ENCODE measurements at regions not wholly inside any gene's neighbourhood (a gene's known extent, or its start where the extent isn't known, plus 50 kb on each side); places are given as distances from the start of the nearest gene placed in this dataset.

DNA sequence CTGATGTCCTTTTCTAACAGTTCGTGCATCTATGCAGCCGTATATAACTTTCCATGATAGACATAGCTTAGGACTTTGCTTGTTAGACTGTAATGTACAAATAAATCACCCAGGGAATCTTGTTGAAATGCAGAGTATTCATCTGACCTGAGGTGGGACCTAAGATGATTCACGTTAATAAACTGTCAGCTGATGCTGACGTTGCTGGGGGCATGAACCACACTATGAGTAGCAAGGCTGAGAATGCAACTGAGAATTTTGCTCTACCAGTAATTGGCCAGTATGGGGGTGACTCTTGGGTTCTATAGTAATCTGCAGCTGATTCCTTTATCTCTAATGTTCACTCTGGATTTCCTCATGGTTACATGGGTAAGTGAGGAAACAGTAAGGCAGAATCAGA is 130.1 kb upstream of the MALRD1 start:
- TF ChIP-seq, protein P1, sequence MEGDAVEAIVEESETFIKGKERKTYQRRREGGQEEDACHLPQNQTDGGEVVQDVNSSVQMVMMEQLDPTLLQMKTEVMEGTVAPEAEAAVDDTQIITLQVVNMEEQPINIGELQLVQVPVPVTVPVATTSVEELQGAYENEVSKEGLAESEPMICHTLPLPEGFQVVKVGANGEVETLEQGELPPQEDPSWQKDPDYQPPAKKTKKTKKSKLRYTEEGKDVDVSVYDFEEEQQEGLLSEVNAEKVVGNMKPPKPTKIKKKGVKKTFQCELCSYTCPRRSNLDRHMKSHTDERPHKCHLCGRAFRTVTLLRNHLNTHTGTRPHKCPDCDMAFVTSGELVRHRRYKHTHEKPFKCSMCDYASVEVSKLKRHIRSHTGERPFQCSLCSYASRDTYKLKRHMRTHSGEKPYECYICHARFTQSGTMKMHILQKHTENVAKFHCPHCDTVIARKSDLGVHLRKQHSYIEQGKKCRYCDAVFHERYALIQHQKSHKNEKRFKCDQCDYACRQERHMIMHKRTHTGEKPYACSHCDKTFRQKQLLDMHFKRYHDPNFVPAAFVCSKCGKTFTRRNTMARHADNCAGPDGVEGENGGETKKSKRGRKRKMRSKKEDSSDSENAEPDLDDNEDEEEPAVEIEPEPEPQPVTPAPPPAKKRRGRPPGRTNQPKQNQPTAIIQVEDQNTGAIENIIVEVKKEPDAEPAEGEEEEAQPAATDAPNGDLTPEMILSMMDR (IDR thresholded peaks at IDR 0.05; ENCODE audit: borderline replicate concordance, extremely low read depth, low read length, poor library complexity, severe bottlenecking), result no peak
- no peak for TF ChIP-seq EZH2 (IDR thresholded peaks at IDR 0.05; ENCODE audit: borderline replicate concordance, low read depth, low read length, severe bottlenecking)
